SKM-1 treated with dmso at 0.1 percent for 144 hours (cell line): ENCODE measurements at regions not wholly inside any gene's neighbourhood (a gene's known extent, or its start where the extent isn't known, plus 50 kb on each side); places are given as distances from the start of the nearest gene placed in this dataset.
A peak's percentile ranks its signal among the peaks of the same experiment; 100 is the strongest.

Source experiments
- DNase-seq: peaks from one replicate; lab custom pipeline; 2025; ENCODE audit not compliant: unreplicated experiment; lab: John Stamatoyannopoulos, UW

DNA sequence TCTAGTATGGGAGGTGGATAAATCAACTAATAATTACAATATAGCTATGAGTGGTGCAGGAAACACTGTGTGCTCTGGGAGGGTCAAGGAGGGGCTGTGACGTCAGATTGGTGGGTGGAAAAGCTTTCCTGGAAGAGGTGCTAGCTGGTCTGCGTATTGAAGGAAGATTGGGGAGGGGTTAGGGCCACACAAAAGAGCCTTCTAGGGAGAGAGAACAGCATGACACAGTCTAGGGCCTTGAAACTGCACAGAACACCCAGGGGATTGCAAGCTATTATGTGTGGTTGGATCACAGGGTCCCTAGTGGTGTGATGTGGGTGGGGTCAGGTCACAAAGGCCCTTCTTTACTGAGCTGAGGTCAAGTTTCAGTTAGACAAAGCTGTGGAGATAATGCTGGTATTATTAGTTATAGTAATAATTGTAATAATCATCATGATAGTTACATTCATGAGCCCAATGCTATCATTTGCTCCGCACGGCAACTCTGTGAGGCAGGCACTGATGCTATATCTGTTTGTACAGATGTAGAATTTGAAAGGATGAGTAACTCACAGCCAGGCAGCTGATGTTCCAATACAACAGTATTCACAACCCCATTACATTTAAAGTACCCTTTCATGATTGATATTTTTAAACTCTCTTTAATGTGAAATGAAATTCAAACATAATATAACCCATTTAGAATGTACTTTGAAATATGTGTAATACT lies 197.4 kb upstream of the IL12B start:
- DNase-seq: no peak

DNA sequence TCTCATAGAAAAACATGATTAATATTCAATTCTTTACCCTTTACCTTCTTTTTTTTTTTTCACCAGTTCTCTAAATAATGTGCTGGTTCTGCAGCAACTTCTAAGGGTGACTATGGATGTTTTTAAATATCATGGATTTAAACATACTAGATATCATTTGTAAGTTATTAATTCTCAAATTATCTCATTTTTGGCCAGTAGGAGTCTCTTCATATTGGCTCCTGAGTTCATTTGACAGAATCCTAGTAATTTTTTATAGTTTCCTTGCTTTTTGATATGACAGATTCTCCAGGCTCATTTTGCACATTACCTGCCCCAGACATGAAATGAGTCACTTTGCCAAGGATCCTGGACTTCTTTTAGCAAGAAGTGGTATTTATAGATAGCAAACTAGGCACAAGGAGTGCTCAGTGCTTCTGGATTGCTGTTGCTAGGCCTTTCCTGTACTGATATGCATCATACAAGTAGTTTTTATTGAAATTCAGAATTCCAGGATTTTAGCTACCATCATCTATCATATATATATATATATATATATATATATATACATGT lies 201.3 kb upstream of the IL12B start:
- no peak for DNase-seq

- DNase-seq: no peak
Observed at GRCh38 chr5:159533197-159533596, 202.9 kb upstream of the IL12B start.

GRCh38 chr5:159536166-159536565 lies 205.9 kb upstream of the IL12B start:
- no peak for DNase-seq

DNA sequence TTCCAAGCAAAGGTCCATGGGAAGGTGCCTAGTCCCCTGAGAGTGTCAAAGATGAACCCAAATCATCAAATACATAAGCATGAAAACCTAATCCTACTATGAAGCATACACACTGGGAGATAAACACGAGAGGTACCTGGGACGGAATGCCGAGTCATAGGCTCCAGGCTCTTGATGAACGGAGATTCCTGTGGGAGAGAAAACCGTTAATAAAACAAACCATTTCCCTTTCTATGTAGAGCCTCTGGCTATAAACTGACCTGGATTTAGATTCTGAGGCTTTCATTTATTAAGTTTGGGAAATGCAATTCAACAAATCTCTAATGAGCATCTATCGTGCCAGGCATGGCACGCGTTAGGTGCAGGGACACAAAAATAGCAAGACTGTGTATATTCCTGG lies 206.4 kb upstream of the IL12B start:
- DNase-seq: no peak

DNA sequence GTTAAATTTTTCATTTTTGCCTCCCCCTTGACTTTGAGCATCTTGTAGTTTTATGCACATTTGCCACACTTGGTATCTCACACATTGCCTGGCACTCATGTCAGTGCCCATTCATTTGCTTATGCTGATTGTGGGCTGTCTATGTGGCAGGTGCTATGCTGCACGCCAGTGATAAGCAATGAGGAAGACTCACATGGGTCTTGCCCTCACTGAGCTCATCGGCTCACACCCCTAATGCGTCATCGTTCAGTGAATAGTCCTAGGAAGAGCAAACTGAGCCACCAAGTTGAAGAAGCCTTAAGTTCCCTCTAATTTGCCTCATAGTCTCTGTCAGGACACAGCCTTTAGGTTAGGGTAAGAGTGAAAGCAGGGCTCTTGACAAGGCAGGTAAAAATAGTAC lies 209.4 kb upstream of the IL12B start:
- no peak for DNase-seq

GRCh38 chr5:159543326-159543725 lies 213.0 kb upstream of the IL12B start:
- no peak for DNase-seq

GRCh38 chr5:159545156-159545555 lies 214.9 kb upstream of the IL12B start:
- peak; percentile 86 for DNase-seq

DNA sequence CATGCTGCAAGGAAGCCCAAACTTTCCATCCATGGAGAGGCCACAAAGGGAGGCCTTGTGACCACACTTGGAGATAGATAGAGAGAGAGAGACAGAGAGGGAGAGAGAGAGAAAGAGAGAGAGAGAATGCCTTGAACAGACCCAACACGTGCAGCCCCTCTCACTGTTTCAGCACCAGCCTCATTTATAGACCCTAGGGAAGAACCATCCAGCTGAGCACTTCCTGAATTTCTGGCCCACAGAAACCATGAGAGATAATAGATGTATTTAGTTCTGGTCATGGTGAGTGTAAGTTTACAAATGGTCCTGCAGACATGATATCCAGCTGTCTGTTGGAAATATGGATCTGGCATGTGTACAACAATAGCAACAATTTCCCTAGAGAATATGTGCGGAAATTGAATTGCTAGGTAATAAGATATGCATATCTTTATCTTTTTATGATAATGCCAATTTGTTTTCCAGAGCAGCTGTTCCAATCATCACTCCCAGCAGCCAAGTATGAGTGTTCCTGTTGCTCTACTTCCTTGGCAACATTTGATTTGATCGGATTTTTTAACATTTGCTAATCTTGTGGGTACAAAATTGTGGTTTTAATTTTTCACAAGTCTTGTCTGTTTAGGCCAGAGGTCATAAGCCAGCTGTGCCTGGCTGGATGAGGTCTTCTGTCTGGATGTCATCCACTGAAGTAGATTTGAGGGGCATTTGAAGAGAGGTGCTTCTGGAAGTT lies 217.3 kb upstream of the IL12B start:
- DNase-seq: no peak

DNA sequence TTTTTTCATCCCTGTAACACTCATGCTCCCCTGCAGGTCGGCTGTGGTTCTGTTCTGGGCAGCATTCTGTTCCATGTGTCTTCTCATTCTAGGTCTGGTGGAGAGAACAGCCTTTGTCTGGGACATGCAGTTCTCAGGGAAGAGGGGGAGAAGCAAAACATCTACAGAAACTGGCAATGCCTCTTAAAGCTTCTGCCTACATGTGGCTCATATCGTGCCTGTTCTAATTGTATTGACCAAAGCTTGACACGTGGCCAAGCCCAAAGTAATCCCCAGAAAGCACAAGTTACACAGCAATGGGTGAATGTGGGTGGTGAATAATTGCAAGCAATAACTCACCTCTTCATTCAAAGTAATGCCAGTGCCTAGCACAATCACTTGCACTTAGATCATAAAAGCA lies 218.2 kb upstream of the IL12B start:
- DNase-seq: no peak

GRCh38 chr5:159549046-159549445 lies 218.8 kb upstream of the IL12B start:
- no peak for DNase-seq

- no peak for DNase-seq
Observed at GRCh38 chr5:159550951-159551350, 220.7 kb upstream of the IL12B start.

DNA sequence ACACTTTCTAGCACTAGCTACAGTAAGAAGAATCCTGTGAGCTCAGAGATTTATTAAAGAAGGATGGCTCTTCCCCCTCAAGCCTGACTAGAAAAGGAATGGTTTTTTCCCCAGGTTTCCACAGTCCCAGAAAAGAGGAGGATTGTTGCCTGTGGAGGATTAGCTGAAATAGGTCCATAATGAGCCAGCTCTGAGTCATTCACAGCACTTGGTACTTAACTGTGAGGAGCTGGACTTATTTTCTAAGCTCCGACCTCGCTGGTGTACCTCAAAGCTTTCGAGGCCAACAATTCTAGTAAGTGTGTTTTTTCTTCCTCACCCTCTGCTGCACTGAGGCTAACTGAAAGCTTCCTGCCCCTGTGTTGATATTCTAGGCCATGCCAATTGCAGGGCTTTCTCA lies 222.5 kb upstream of the IL12B start:
- no peak for DNase-seq

GRCh38 chr5:159553792-159554191 lies 223.5 kb upstream of the IL12B start:
- no peak for DNase-seq

- no peak for DNase-seq
Observed at GRCh38 chr5:159555084-159555483, 224.8 kb upstream of the IL12B start.

DNA sequence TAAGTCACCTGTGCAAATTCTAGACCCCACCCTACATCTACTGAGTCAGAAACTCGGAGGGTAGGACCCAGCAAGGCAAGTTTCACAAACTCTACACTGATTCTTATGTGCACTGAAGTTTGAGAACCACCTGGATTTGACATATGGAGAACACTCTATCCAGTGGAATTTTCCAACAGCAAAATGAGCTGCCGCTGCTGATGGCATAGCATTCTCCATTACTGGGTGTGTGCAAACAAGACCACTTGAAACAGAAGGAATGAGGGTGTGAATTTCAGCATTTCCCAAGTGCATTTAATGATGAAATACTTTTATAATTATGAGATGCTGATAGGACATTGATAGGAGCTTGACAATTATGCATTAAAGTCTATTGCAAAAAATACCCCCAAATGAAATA lies 229.1 kb upstream of the IL12B start:
- no peak for DNase-seq

DNA sequence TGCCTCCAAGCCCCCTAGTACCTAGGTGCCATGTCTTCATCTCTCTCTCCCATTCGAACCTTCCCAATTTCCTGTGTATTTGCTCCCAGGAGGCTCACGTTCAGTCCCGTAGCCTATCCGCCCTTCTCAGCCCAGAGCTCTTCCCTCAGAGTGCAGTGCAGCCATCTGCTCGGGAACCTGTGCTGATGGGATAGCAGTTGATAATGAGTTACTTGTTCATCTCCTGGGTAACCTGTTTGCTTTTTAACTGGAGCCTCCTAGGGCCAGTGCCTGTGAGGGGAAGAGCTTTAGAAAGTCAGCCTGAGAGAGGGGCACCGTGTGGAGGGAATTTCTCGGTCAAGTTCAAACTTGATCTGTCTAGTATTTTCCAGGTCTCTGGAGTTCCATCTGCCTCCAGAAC lies 229.8 kb upstream of the IL12B start:
- DNase-seq: no peak

DNA sequence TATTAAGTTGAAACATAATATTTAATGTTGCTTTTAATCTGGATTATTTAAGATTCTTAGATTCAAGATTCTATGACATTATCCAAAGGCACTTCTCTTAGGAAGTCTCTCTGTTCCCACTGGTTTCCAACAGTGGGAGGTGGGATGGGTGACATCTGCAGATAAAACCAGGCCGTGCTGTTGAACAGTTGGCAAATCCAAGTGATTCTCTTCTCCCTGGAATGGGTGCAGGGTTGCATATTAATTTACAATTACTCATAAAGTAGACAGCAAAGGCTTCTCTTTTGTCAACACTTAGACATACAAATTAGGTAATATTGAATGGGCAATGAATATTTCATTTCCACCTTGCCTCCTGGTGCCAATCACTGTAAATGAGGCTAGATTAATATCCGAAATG lies 233.7 kb upstream of the IL12B start:
- DNase-seq: no peak

- DNase-seq: no peak
Observed at GRCh38 chr5:159566832-159567231, 236.5 kb upstream of the IL12B start.

- no peak for DNase-seq
Observed at GRCh38 chr5:159567461-159567860, 237.2 kb upstream of the IL12B start.

DNA sequence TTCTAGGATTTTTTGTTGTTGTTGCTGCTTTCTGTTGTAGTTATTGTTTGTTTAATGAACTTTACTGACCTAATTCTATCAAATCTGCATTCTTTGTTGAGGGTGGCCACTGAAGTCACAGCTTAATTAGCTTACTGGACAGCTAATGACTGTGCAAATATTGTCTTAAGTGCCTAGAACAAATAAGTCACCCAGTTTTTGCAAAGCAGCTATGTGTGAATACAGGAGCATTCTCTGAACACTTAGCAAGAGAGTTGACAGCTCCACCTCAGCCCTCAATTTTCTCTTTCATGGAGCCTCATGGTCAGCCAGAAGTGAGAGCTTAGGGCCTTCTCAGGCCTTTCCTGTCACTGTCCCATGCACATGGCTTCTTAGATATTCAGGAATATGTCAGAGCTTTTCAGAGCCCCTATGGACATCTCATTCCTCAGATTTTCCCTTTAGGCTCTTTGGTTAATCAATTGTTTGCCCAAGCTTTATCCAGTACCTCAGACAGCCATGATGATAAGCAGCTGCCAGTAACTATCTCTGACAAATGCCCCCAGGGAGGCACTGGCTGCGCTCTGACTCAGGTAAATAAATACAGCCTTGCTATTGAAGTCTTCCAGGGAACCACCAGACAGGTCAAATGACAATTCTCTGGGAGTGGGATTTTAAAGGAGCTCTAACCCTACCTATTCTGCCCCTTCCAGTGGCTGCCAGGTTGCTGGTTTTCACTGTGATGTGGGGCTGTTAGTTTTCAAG lies 241.4 kb upstream of the IL12B start:
- DNase-seq: no peak

- DNase-seq: no peak
Observed at GRCh38 chr5:159576902-159577301, 246.6 kb upstream of the IL12B start.
